ENCODE measurements at regions not wholly inside any gene's neighbourhood (a gene's known extent, or its start where the extent isn't known, plus 50 kb on each side); places are given as distances from the start of the nearest gene placed in this dataset.
"Not testable (repeated sequence)": the region's sequence is repeated elsewhere in the genome, so short reads cannot be mapped to it uniquely, and the experiment has no call there.

DNA sequence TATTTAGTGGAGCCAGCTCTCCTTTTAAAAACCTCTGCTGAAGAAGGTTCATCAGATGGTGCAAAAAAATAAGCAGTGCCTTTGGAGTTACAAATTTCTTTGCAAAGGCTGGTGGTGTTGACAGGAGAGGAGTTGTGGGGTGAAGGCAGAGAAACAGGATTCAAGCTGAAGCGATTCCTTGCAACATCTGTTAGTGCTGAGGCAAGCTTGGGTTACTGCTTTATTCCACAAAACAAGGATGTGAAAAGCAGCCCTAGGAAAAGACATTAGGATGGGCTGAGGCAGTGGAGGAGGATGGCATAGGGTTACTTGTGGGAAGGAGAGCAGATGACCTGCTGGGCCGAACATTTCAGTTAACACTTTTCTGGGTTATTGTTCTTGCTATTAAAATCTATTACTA is 390.7 kb downstream of the DLEU7 start:
- peak in 1 of 3 donors; percentile 63 for DNase-seq

GRCh38 chr13:50453188-50453587 is 390.3 kb downstream of the DLEU7 start:
- DNase-seq, result peak in 1 of 3 donors; percentile 77

GRCh38 chr13:50456111-50456510 is 387.4 kb downstream of the DLEU7 start:
- DNase-seq, result no peak

DNA sequence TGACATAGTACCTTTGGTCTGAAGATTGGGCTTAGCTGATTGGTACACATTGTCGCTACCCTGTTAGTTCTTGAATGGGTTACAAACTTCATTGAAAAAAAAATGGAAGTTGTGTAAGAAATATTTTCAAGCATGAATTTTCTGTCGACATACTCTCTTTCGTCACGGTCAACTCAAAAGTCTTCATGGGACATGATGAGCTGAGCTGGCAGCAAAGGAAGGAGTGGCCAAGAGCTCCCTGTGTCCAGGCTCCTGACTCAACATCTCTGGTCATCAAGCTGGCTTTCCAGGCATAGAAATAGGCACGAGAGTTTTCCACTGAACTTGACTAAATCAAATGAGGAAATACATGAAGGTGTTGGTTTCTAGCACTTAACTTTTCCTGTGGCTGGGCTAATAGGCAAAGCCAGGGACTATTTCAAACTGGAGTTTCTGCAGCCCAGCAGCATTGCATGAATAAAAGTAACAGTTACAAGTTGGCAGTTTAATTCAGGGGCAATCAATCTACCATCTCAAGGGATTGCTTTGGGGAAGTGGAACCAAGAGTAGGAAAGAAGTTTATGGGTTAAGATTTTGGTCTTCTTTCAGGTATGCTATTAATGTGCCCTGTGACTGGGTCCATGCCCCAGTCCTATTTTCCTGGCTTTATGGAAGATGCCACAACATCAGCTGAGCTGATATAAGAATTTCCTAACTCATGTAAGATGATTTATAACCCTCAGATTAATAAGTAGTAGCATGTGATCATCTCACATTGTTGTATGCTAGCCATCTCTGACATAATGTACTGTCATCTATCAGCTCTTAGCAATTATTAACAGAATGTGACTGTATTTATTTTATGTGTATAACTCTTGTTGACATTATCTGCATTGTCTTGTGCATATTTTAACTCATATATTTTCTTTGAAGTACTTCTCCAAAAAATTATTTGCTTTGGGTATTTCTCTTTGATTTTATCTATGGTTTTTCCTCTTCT is 385.8 kb downstream of the DLEU7 start:
- DNase-seq, result peak in 1 of 3 donors; percentile 55

- no peak for DNase-seq
Measured at GRCh38 chr13:50459046-50459445, 384.4 kb downstream of the DLEU7 start.

- DNase-seq, result no peak
Measured at GRCh38 chr13:50459658-50460057, 383.8 kb downstream of the DLEU7 start.

DNA sequence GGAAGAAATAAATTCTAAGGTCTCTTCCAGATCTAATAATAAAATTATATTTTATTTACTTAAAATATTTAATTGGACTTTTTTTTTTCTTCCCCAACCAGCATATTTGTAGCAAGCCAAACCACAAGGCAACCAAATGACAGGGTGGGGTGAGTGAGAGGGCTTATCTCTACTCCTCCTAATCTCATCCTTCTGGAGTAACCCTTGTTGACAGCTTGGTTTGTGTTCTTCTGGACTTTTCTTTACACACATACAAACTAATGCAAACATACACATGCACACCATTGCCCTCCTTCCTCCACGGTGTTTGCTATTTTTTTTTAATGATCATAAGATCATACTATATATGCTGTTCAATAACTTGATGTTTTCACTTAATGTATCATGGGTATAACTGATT is 383.1 kb downstream of the DLEU7 start:
- DNase-seq, result no peak

GRCh38 chr13:50461189-50461588 is 382.3 kb downstream of the DLEU7 start:
- no peak for DNase-seq

DNA sequence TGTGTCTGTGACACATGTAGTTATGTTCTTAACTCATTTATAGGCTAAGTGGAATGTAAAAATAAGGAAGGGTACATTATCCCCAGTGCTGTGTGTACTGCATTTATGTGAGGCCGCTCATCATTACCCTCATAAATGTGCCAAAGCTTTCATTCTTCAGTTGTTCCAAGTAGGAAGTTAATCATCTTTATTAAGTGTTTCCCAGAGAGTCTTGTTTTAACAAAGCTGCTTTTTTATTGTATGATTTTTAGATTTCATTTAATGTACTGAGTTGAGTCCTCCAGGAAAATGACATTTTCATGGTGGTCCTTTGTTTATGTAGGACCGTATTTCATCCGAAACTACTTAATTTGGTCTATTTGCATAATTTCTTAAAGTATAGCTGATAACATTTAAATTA is 379.8 kb downstream of the DLEU7 start:
- no peak for DNase-seq

DNA sequence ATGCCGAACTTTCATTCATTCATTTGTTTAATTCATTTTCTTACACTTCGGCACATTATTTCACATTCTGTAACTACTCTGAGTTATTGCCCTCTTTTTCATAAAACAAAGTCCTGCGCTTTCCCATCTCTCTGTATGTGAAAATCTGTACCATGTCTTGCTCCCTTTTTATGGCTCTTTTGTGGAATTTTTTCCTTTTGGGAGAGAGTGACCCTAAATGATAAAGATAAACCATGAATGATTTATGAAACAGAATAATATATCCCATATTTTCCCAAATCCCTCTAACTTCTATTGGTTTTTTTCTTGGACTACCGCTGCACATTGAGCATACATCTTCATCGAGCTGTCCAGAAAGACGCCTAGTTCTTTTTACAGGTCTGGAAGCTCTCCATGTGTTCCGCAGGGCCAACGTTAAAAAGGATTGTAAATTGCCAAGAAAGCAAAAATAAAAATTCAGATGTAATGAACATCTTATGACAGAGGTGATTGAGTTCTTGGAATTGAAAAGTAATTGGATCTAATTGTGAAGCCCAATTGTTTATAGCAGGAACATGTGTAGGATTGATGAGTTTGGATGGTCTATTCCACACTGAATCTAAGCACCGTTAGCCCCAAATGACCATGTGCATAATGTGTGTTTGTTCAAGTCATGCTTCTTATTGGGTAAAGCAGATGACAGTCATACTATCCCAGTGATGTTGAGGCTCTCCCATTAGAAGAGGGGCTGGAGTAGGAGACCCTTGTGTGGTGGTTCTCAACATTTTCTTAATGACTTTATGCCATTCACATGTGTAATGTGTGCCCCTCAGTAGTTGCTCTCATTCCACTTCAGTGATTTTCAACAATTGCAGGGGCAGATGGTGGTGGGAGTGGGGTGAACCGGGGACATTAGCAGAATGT is 378.9 kb downstream of the DLEU7 start:
- DNase-seq, result peak in 1 of 3 donors; percentile 67

- DNase-seq, result peak in 2 of 3 donors; percentile 65 to 79
Measured at GRCh38 chr13:50466456-50466855, 377.0 kb downstream of the DLEU7 start.

- DNase-seq, result peak; percentile 52 to 89 (median 77)
Measured at GRCh38 chr13:50467156-50468110, 376.1 kb downstream of the DLEU7 start.

GRCh38 chr13:50468849-50469669 is 374.4 kb downstream of the DLEU7 start:
- DNase-seq, result no peak

- DNase-seq, result not testable (repeated sequence)
Measured at GRCh38 chr13:50473050-50473449, 370.4 kb downstream of the DLEU7 start.

DNA sequence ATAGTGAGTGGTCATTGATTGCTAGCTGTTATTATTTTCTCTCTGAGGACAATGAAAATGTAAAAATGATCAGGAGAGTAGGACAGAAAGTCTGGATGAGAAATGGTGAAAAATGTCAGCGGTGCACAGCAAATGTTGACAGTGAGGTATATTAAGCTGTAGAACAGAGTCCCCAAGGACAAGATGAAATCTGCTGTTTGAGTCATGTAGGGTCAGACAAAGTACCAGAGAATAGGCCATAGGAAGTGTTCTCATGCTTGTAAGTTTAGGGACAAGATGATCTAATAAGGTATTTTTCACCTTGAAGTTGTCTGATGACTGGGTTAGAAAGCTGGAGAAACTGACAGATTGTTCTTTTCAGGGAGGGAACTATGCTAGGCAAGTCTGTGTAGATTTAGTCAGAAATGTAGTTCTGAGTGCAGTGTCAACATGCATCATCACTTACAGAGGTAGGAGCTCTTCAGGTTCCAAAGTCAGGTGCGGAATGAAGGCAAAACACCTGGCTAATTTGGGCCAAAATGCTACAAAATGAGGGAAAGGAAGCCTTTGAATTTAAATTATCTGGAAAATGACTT is 369.3 kb downstream of the DLEU7 start:
- DNase-seq, result peak in 1 of 3 donors; percentile 17

DNA sequence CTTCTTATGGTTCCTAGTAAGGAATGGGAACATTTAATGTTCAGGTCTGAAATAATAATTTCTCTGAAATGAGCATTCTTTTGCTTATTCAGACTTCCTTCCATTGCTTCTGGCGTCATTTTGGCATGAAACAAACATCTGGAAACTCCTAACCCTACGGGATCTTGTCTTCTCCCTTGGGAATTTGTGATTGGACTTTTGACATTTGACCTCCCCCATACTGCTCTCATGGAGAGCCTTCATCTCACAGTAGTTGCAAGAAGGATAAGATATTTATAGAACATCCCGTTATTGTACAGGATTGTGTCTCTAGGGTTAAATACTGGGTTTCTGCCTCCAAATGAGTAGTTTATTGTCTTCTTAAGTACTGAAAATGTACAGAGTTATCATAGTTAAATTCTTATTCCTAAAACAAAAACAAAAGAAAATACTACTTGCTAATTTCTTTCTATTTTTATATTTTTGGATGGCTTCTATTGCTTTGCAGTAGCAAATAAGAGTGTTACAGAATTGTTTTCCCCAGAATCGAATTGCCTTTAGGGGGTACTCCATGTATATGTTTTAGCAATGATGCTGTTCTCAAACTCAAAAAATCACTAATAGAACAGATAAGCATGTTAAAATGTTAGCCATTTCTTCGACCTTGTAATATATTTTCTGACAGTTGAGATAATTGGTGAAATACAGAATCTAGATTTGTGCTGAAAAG is 366.8 kb downstream of the DLEU7 start:
- DNase-seq, result peak in 1 of 3 donors; percentile 52

DNA sequence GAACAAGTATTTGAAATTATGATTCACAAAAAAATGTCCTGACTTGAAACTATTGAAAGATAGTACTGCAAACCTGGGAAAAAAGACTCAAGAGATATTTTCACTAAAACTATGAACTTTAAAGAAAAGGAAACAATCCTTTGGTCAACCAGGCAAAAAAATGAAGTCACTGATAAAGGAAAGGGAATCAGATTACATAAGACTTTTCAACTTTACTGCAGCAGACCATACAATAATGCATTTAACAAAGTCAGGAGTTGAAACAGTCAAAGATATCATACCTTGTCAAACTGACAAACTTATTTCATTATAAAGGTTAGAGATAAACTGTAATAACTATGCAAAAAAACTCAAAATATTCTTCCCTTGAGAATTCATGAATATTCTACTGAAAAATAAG is 361.6 kb downstream of the DLEU7 start:
- DNase-seq, result no peak

DNA sequence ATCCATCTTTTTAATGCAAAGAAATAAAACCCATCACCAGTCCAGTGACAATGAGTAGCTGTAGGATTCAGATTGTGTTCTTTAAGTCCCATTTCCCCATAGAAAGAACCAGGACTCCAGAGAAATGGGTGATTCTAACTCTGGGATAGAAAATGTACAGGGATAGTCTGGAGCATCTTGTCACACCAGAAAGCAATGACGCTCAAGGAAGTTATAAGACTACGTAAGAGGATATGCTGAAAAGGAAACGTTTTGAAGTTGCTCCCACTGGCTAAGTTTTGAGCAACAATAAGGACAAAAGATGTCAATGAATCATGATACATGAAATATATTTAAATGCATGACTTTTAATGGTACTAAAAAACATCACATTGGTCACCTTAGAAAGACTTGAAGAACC is 360.1 kb downstream of the DLEU7 start:
- no peak for DNase-seq

- DNase-seq, result no peak
Measured at GRCh38 chr13:50484472-50485113, 358.9 kb downstream of the DLEU7 start.

Measured in muscle of back (tissue), 3 donors.